ENCODE measurements at regions not wholly inside any gene's neighbourhood (a gene's known extent, or its start where the extent isn't known, plus 50 kb on each side); places are given as distances from the start of the nearest gene placed in this dataset.

DNA sequence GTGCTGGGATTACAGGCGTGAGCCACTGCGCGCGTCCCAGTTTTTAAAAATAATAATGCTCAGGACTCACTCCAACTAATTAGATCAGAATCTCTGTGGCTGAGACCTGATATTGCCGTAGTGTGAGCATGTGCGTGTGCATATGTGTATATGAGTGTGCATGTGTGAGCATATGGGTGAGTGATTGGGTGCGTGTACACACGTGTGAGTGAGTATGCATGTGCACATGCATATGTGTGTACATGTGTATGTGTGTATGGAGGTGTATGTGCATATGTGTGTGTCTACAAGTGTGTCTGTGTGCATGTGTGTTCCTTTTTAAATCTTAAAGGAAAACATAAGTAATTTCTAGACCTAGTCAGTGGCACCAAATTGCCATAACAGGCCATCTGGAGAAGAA lies 54.8 kb upstream of the CKS2 start:
- no peaks in the 10 kb centered on the region for H3K27me3 ChIP-seq (ENCODE audit: insufficient read depth)
- 94% methylated on average over 8 of the region's 8 CpGs for WGBS (ENCODE audit: low lambda C conversion rate)
- H3K27ac ChIP-seq (ENCODE audit: low read depth in 2 of 2, low read length in 1 of 2) = no peak overlapping the region
- DNase-seq = no peak
- H3K4me1 ChIP-seq (ENCODE audit: control insufficient read depth in 1 of 2, insufficient read depth in 2 of 2, low read depth in 1 of 2, low read length in 1 of 2) = no peaks in the 10 kb centered on the region
- no peaks in the 10 kb centered on the region for H4K20me1 ChIP-seq (ENCODE audit: insufficient read depth)
- H3K9ac ChIP-seq = no peak overlapping the region
- H3K79me2 ChIP-seq (ENCODE audit: insufficient read depth) = no peaks in the 10 kb centered on the region
- no peak overlapping the region for H2AFZ ChIP-seq (ENCODE audit: low read depth)
- ChIA-PET CTCF (interaction anchor here (2.1 kb wide), 1 partner anchor 23 kb away, joined by 4 read pairs; no protein-coding TSS in a partner anchor), POLR2A (no interaction called here)
- H3K4me2 ChIP-seq = no peak overlapping the region
- H3K9me2 ChIP-seq = no peaks in the 10 kb centered on the region
- H3K4me3 ChIP-seq (ENCODE audit: low read depth in 2 of 2, low read length in 1 of 2) = no peak overlapping the region
- H3K36me3 ChIP-seq (replicated peaks in 1 of 2; ENCODE audit: control insufficient read depth in 1 of 2, insufficient read depth in 2 of 2, low read length in 1 of 2) = no peaks in the 10 kb centered on the region
- TF ChIP-seq POLR2AphosphoS5 (IDR thresholded peaks at IDR 0.05; ENCODE audit: low read depth, low read length) = no peak
- TF ChIP-seq FOXJ3 (CRISPR knock-in tag; IDR thresholded peaks at IDR 0.05) = no peak
- TF ChIP-seq TEAD4 (IDR thresholded peaks at IDR 0.05; ENCODE audit: borderline replicate concordance, insufficient read depth) = no peak
- TF ChIP-seq EP300 (IDR thresholded peaks at IDR 0.05; ENCODE audit: borderline replicate concordance in 1 of 2, low read depth in 1 of 2, low read length in 1 of 2) = no peak
- TF ChIP-seq, protein P1, sequence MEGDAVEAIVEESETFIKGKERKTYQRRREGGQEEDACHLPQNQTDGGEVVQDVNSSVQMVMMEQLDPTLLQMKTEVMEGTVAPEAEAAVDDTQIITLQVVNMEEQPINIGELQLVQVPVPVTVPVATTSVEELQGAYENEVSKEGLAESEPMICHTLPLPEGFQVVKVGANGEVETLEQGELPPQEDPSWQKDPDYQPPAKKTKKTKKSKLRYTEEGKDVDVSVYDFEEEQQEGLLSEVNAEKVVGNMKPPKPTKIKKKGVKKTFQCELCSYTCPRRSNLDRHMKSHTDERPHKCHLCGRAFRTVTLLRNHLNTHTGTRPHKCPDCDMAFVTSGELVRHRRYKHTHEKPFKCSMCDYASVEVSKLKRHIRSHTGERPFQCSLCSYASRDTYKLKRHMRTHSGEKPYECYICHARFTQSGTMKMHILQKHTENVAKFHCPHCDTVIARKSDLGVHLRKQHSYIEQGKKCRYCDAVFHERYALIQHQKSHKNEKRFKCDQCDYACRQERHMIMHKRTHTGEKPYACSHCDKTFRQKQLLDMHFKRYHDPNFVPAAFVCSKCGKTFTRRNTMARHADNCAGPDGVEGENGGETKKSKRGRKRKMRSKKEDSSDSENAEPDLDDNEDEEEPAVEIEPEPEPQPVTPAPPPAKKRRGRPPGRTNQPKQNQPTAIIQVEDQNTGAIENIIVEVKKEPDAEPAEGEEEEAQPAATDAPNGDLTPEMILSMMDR (IDR thresholded peaks at IDR 0.05) = no peak
- TF ChIP-seq FOXM1 (IDR thresholded peaks at IDR 0.05; ENCODE audit: low read depth) = no peak
- no peak for TF ChIP-seq RFX5 (IDR thresholded peaks at IDR 0.05; ENCODE audit: low read length)
- no peak for TF ChIP-seq NRF1 (IDR thresholded peaks at IDR 0.05; ENCODE audit: low read depth, low read length)
- TF ChIP-seq RAD21 (IDR thresholded peaks at IDR 0.05; ENCODE audit: low read length) = no peak
- TF ChIP-seq MAX (IDR thresholded peaks at IDR 0.05; ENCODE audit: low read depth) = no peak
- TF ChIP-seq NFIC (IDR thresholded peaks at IDR 0.05; ENCODE audit: borderline replicate concordance) = no peak
- no peak for TF ChIP-seq MEF2A (IDR thresholded peaks at IDR 0.05; ENCODE audit: borderline replicate concordance, low read depth)
- TF ChIP-seq ELF1 (IDR thresholded peaks at IDR 0.05) = no peak
- no peak for TF ChIP-seq TAF1 (IDR thresholded peaks at IDR 0.05; ENCODE audit: borderline replicate concordance, low read depth, low read length)
- no peak for TF ChIP-seq GATA2 (CRISPR knock-in tag; IDR thresholded peaks at IDR 0.05)
- no peak for TF ChIP-seq YY1 (IDR thresholded peaks at IDR 0.05; ENCODE audit: low read depth)
- TF ChIP-seq MXI1 (IDR thresholded peaks at IDR 0.05; ENCODE audit: low read depth, low read length) = no peak
- no peak for TF ChIP-seq GABPA (IDR thresholded peaks at IDR 0.05; ENCODE audit: low read depth)
- TF ChIP-seq FOSL2 (IDR thresholded peaks at IDR 0.05; ENCODE audit: borderline replicate concordance, low read depth) = no peak
- no peak for TF ChIP-seq RXRA (IDR thresholded peaks at IDR 0.05; ENCODE audit: borderline replicate concordance, low read depth)
- H3K9me3 ChIP-seq = no peaks in the 10 kb centered on the region
- no peaks in the 10 kb centered on the region for H3F3A ChIP-seq (replicated peaks; ENCODE audit: insufficient read depth)

GRCh38 chr9:89256642-89257041 lies 54.4 kb upstream of the CKS2 start:
- DNase-seq = no peak
- Histone ChIP-seq H3K79me2 (ENCODE audit: insufficient read depth) (no peaks in the 10 kb centered on the region), H3K9me2 (no peaks in the 10 kb centered on the region), H4K20me1 (ENCODE audit: insufficient read depth) (no peaks in the 10 kb centered on the region), H3K36me3 (replicated peaks in 1 of 2; ENCODE audit: control insufficient read depth in 1 of 2, insufficient read depth in 2 of 2, low read length in 1 of 2) (no peaks in the 10 kb centered on the region), H2AFZ (ENCODE audit: low read depth) (no peak overlapping the region), H3F3A (replicated peaks; ENCODE audit: insufficient read depth) (no peaks in the 10 kb centered on the region), H3K4me2 (no peak overlapping the region), H3K4me3 (ENCODE audit: low read depth in 2 of 2, low read length in 1 of 2) (no peak overlapping the region), H3K9me3 (no peaks in the 10 kb centered on the region), H3K27ac (ENCODE audit: low read depth in 2 of 2, low read length in 1 of 2) (no peak overlapping the region), H3K27me3 (ENCODE audit: insufficient read depth) (no peaks in the 10 kb centered on the region), H3K9ac (no peak overlapping the region), H3K4me1 (ENCODE audit: control insufficient read depth in 1 of 2, insufficient read depth in 2 of 2, low read depth in 1 of 2, low read length in 1 of 2) (no peaks in the 10 kb centered on the region)
- TF ChIP-seq GATA2 (CRISPR knock-in tag; IDR thresholded peaks at IDR 0.05) = no peak
- no peak for TF ChIP-seq MAX (IDR thresholded peaks at IDR 0.05; ENCODE audit: low read depth)
- no peak for TF ChIP-seq ELF1 (IDR thresholded peaks at IDR 0.05)
- no peak for TF ChIP-seq FOXJ3 (CRISPR knock-in tag; IDR thresholded peaks at IDR 0.05)
- TF ChIP-seq TEAD4 (IDR thresholded peaks at IDR 0.05; ENCODE audit: borderline replicate concordance, insufficient read depth) = no peak
- TF ChIP-seq GABPA (IDR thresholded peaks at IDR 0.05; ENCODE audit: low read depth) = no peak
- no peak for TF ChIP-seq USF2 (IDR thresholded peaks at IDR 0.05; ENCODE audit: borderline replicate concordance, low read depth, low read length)
- TF ChIP-seq FOXM1 (IDR thresholded peaks at IDR 0.05; ENCODE audit: low read depth) = no peak
- TF ChIP-seq, protein P2, sequence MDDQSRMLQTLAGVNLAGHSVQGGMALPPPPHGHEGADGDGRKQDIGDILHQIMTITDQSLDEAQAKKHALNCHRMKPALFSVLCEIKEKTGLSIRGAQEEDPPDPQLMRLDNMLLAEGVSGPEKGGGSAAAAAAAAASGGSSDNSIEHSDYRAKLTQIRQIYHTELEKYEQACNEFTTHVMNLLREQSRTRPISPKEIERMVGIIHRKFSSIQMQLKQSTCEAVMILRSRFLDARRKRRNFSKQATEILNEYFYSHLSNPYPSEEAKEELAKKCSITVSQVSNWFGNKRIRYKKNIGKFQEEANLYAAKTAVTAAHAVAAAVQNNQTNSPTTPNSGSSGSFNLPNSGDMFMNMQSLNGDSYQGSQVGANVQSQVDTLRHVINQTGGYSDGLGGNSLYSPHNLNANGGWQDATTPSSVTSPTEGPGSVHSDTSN (IDR thresholded peaks at IDR 0.05) = no peak
- TF ChIP-seq MXI1 (IDR thresholded peaks at IDR 0.05; ENCODE audit: low read depth, low read length) = no peak
- TF ChIP-seq NFIC (IDR thresholded peaks at IDR 0.05; ENCODE audit: borderline replicate concordance) = no peak
- TF ChIP-seq FOSL2 (IDR thresholded peaks at IDR 0.05; ENCODE audit: borderline replicate concordance, low read depth) = no peak
- TF ChIP-seq POLR2AphosphoS5 (IDR thresholded peaks at IDR 0.05; ENCODE audit: low read depth, low read length) = no peak
- no peak for TF ChIP-seq RCOR1 (IDR thresholded peaks at IDR 0.05; ENCODE audit: low read length)
- CTCF ChIA-PET = interaction anchor here (2.1 kb wide), 1 partner anchor 22 kb away, joined by 4 read pairs; no protein-coding TSS in a partner anchor
- 64% methylated on average over 8 of the region's 8 CpGs for WGBS (ENCODE audit: low lambda C conversion rate)
- POLR2A ChIA-PET = no interaction called here

Data from SK-N-SH (cell line).